GM12892 (cell line): ENCODE measurements at regions not wholly inside any gene's neighbourhood (a gene's known extent, or its start where the extent isn't known, plus 50 kb on each side); places are given as distances from the start of the nearest gene placed in this dataset.
"Not testable (repeated sequence)": the region's sequence is repeated elsewhere in the genome, so short reads cannot be mapped to it uniquely, and the experiment has no call there.

Experiments used
- POLR2A ChIP-seq: IDR thresholded peaks from 2 replicates; pipeline ENCODE4 v1.6.1; 2011; ENCODE audit warnings: low read depth, low read length, control low read depth
- POLR2AphosphoS5 ChIP-seq: IDR thresholded peaks from 2 replicates; pipeline ENCODE4 v1.6.1; 2011; ENCODE audit warnings: low read depth, low read length, control low read depth
- TAF1 ChIP-seq: IDR thresholded peaks from 2 replicates; pipeline ENCODE4 v1.6.1; 2011; ENCODE audit warnings: low read depth, mild to moderate bottlenecking, control low read depth, low read length, borderline replicate concordance

- not testable (repeated sequence) for TF ChIP-seq POLR2A, POLR2AphosphoS5, TAF1
These were observed 629.4 kb downstream of the RFPL4B start for GRCh38 chr6:112976579-112976978.
